Naive thymus-derived CD4-positive, alpha-beta T cell (primary cell): ENCODE measurements at regions not wholly inside any gene's neighbourhood (a gene's known extent, or its start where the extent isn't known, plus 50 kb on each side); places are given as distances from the start of the nearest gene placed in this dataset.

Experiments used
- ATAC-seq: fragments of 150-1000 bp; cut with Tn5 transposase; 2 replicates; pipeline ENCODE4 v1.10.0; 2021; ENCODE audit warnings: mild to moderate bottlenecking, moderate library complexity
- CTCF ChIA-PET: fragments of 350-600 bp; sonication (Branson Sonifier 250); formaldehyde crosslinking; loops from one replicate; lab custom pipeline; 2021; ENCODE audit warnings: antibody characterized with exemption; lab: Charles Lee
- POLR2A ChIA-PET: fragments of 350-600 bp; sonication (Branson Sonifier 250); formaldehyde crosslinking; loops from one replicate; lab custom pipeline; 2021; ENCODE audit warnings: antibody characterized with exemption, inconsistent platforms; lab: Charles Lee
- DNase-seq, 9 donors: peaks; one replicate each; pipeline versions ENCODE4 v3.0.0 to v3.0.0-alpha.2; 2020 to 2022; ENCODE audit warnings: mixed read lengths in 1 of 9
- H3K27ac ChIP-seq: one replicate; pipeline ENCODE4 v1.7.0; 2013; ENCODE audit warnings: mild to moderate bottlenecking, low read depth, low read length, moderate library complexity
- H3K27me3 ChIP-seq, 2 donors: one replicate each; pipeline ENCODE4 v1.7.0; 2013; ENCODE audit warnings: low read length in 2 of 2, mild to moderate bottlenecking in 2 of 2, moderate library complexity in 2 of 2; ENCODE audit not compliant: control insufficient read depth in 2 of 2, insufficient read depth in 2 of 2
- H3K36me3 ChIP-seq, 3 experiments: 1 replicate in 2 of 3; 2 replicates in 1 of 3; pipeline ENCODE4 v1.7.0; 2013; ENCODE audit warnings: low read length in 3 of 3, mild to moderate bottlenecking in 3 of 3, moderate library complexity in 1 of 3; ENCODE audit not compliant: insufficient read depth in 3 of 3, control insufficient read depth in 2 of 3
- H3K4me1 ChIP-seq, 2 donors: one replicate each; pipeline ENCODE4 v1.7.0; 2013; ENCODE audit warnings: low read length in 2 of 2, mild to moderate bottlenecking in 2 of 2, moderate library complexity in 1 of 2; ENCODE audit not compliant: control insufficient read depth in 2 of 2, insufficient read depth in 2 of 2
- H3K4me3 ChIP-seq: 2 replicates; pipeline ENCODE4 v1.7.0; 2013; ENCODE audit warnings: mild to moderate bottlenecking, low read length
- H3K9me3 ChIP-seq, 3 experiments: 1 replicate in 2 of 3; 2 replicates in 1 of 3; pipeline ENCODE4 v1.7.0; 2013; ENCODE audit warnings: low read length in 3 of 3; ENCODE audit not compliant: control insufficient read depth in 2 of 3
- H3K27ac Mint-ChIP-seq, 9 donors: one replicate each; pipeline ENCODE4 v1.8.0; 2020 to 2022; ENCODE audit warnings: mixed read lengths in 9 of 9, mild to moderate bottlenecking in 8 of 9, moderate library complexity in 5 of 9, inconsistent platforms in 2 of 9
- H3K27me3 Mint-ChIP-seq, 5 donors: one replicate each; pipeline ENCODE4 v1.8.0; 2021 to 2022; ENCODE audit warnings: mixed read lengths in 5 of 5, mild to moderate bottlenecking in 1 of 5
- H3K36me3 Mint-ChIP-seq, 5 donors: one replicate each; pipeline ENCODE4 v1.8.0; 2020 to 2022; ENCODE audit warnings: mixed read lengths in 5 of 5, mild to moderate bottlenecking in 3 of 5, inconsistent platforms in 1 of 5
- H3K4me1 Mint-ChIP-seq, 7 donors: one replicate each; pipeline ENCODE4 v1.8.0; 2020 to 2022; ENCODE audit warnings: mixed read lengths in 7 of 7, mild to moderate bottlenecking in 3 of 7, inconsistent platforms in 1 of 7
- H3K4me3 Mint-ChIP-seq, 10 donors: one replicate each; pipeline ENCODE4 v1.8.0; 2020 to 2022; ENCODE audit warnings: mild to moderate bottlenecking in 10 of 10, mixed read lengths in 10 of 10, moderate library complexity in 6 of 10, inconsistent platforms in 2 of 10
- H3K9me3 Mint-ChIP-seq, 11 donors: one replicate each; pipeline ENCODE4 v1.8.0; 2020 to 2022; ENCODE audit warnings: mixed read lengths in 11 of 11, mild to moderate bottlenecking in 4 of 11, inconsistent platforms in 1 of 11, moderate library complexity in 1 of 11
- intact Hi-C, 2 donors: fragments of 100-400 bp; cut with micrococcal nuclease; formaldehyde crosslinking; loops; one replicate each; pipeline ENCODE4 v1.15.1; 2023

DNA sequence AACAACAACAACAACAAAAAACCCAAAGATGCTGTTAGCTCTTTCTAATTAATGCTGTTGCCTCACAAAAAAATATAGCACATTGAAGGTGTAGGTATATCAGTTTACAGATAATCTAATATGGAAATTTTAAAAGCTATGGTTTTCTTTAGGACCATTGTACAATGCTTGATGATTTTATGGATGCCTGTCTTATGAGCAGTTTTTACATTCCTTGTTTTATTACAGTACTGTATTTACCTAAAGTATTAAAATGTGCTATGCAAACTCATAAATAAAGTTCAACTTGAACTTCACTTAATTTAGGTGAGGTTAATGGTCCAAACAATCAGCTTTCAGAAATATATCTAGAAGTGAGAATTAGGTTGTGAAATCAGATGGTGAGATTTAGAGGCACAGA is 212.2 kb upstream of the GOLIM4 start:
- H3K9me3 Mint-ChIP-seq: peaks cover 0 to 14% (median 6%) of the 10 kb centered on the region in 11 donors
- H3K36me3 Mint-ChIP-seq: no peaks in the 10 kb centered on the region
- H3K27ac Mint-ChIP-seq: no peak overlapping the region
- CTCF ChIA-PET: no interaction called here
- H3K27me3 Mint-ChIP-seq: no peaks in the 10 kb centered on the region
- H3K4me1 Mint-ChIP-seq: no peaks in the 10 kb centered on the region
- POLR2A ChIA-PET: no interaction called here
- H3K4me3 Mint-ChIP-seq: no peak overlapping the region
- DNase-seq: no peak
- H3K4me3 ChIP-seq: no peak overlapping the region
- no peak overlapping the region for H3K27ac ChIP-seq
- H3K9me3 ChIP-seq: no peaks in the 10 kb centered on the region
- ATAC-seq: no peak
- H3K27me3 ChIP-seq: no peaks in the 10 kb centered on the region
- no peaks in the 10 kb centered on the region for H3K4me1 ChIP-seq
- H3K36me3 ChIP-seq: no peaks in the 10 kb centered on the region
- intact Hi-C loops: no loop called here

DNA sequence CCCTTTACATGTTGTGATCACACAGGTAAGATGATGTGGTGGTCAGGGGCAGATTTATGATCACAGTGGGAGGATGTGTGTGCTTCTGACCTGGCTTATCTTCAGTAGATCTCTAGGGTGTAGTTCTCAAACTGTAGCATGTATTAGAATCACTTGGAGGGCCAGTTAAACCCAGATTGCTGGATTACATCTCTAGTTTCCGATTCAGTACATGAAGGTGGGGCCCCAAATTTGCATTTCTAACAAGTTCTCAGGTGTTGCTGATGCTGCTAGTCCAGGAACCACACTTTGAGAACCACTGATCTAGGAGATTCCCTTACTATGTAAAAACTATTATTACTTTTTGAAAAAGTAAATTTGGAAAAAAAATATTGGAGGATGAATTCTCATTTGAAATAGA is 199.3 kb upstream of the GOLIM4 start:
- ChIA-PET CTCF (no interaction called here), POLR2A (no interaction called here)
- no peak for ATAC-seq

DNA sequence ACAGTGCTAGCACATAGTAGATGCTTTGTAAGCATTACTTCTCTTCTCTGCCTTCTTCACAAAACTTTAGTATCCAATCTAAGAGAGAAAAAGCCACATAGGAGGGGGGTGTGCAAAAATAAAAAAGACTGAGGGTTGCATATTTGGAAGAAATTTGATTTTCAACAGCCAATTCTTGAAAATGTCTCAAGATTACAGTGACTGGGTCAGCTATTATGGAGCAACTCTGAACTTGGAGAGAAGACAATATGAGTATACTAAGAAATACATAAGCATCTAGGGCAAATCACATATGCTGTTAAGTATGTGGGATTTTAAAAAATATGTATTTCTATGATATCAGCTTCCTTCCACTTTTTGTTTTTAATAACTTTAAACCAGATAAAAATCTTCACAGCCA is 196.6 kb upstream of the GOLIM4 start:
- H3K4me1 ChIP-seq: no peaks in the 10 kb centered on the region
- Mint-ChIP-seq H3K27ac (no peak overlapping the region), H3K9me3 (peaks cover 0 to 8% (median 0%) of the 10 kb centered on the region in 11 donors), H3K27me3 (no peaks in the 10 kb centered on the region), H3K4me3 (no peak overlapping the region), H3K36me3 (no peaks in the 10 kb centered on the region), H3K4me1 (no peaks in the 10 kb centered on the region)
- ChIA-PET CTCF (no interaction called here), POLR2A (no interaction called here)
- H3K27me3 ChIP-seq: no peaks in the 10 kb centered on the region
- no peak overlapping the region for H3K27ac ChIP-seq
- ATAC-seq (no peak), DNase-seq (no peak)
- H3K4me3 ChIP-seq: no peak overlapping the region
- intact Hi-C loops: no loop called here
- no peaks in the 10 kb centered on the region for H3K36me3 ChIP-seq
- H3K9me3 ChIP-seq: no peaks in the 10 kb centered on the region

More for the DNA sequence above, 199.3 kb upstream of the GOLIM4 start:
- Histone ChIP-seq H3K27me3 (no peaks in the 10 kb centered on the region), H3K9me3 (no peaks in the 10 kb centered on the region), H3K27ac (no peak overlapping the region), H3K36me3 (no peaks in the 10 kb centered on the region), H3K4me1 (no peaks in the 10 kb centered on the region), H3K4me3 (no peak overlapping the region)
- intact Hi-C loops: no loop called here
- Mint-ChIP-seq H3K27ac (no peak overlapping the region), H3K27me3 (no peaks in the 10 kb centered on the region), H3K4me1 (no peaks in the 10 kb centered on the region), H3K36me3 (peaks cover 0 to 5% (median 0%) of the 10 kb centered on the region in 5 donors), H3K9me3 (peaks cover 0 to 12% (median 0%) of the 10 kb centered on the region in 11 donors), H3K4me3 (no peak overlapping the region)
- no peak for DNase-seq

DNA sequence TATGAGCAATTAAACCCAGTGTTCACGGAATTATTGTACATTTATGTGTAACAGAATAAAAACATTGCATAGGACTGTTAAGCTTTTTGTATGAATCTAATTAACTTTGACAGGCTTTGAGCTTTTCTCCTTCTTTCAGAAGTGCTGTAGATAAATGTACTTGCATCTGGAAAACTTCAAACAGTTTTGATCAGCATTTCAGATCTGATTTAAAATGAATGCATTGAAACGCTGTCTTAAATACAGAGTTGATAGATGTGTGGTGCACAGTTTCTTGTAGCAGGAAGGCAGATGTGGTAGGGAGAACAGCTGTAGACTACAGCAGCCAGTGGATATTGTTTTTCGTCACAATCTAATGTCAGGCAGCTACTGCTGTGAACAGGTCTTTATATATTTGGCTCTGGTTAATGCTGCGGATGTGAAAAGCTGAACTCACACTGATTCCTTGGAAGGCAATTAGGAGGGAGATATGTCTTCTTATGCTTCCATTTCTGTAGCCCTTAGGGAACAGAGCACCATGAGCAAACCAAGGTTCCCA is 193.8 kb upstream of the GOLIM4 start:
- no peaks in the 10 kb centered on the region for H3K9me3 ChIP-seq
- DNase-seq: no peak
- Mint-ChIP-seq H3K4me1 (no peaks in the 10 kb centered on the region), H3K36me3 (no peaks in the 10 kb centered on the region), H3K27me3 (no peaks in the 10 kb centered on the region), H3K9me3 (peaks cover 0 to 7% (median 0%) of the 10 kb centered on the region in 11 donors), H3K27ac (no peak overlapping the region), H3K4me3 (no peak overlapping the region)
- ChIA-PET CTCF (no interaction called here), POLR2A (no interaction called here)
- no peak for ATAC-seq
- no peaks in the 10 kb centered on the region for H3K36me3 ChIP-seq
- H3K27me3 ChIP-seq: no peaks in the 10 kb centered on the region
- H3K27ac ChIP-seq: no peak overlapping the region
- H3K4me3 ChIP-seq: no peak overlapping the region
- no peaks in the 10 kb centered on the region for H3K4me1 ChIP-seq
- intact Hi-C loops: no loop called here

DNA sequence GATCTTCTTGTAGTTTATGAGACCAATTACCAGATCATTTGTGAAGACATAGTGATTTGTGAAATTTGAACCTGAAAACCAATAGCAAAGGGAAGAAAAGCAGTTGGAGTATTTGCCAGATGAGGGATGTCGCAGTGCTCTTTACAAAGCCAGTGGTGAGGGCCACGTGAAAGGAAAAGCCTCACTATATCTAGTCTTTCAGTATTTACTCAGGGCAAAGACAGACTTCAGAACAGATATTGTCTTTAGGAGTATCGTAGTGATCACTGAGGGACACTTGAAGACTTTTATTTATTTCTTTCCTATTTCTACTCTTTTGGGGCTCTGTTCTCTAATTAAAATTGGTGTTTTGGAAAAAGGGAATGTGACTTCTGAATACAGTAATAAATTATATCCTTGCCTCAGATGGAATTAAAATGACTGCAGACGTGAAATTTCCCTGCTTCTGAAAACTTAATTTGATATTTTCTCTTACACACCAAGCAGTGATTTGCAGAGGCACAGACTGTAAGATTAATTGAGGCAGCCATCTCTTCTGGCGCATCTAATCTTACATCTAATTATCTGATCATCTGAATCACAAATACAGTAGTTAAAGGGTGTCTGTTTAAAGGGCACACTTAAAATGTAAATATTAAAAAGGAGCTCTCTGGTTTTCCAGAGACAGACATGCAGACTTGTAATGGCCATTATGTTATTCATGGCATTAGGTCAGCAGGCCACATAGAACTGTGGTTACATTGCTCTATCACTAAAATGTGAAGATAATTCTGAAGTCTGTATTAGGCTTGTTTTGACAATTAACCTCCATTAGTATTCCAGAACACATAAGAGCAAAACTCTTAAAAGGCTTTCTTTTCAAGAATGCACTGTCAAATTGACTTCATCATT is 193.0 kb upstream of the GOLIM4 start:
- peaks cover 0 to 7% (median 0%) of the 10 kb centered on the region in 11 donors for H3K9me3 Mint-ChIP-seq
- H3K36me3 Mint-ChIP-seq: no peaks in the 10 kb centered on the region
- no peak overlapping the region for H3K4me3 Mint-ChIP-seq
- DNase-seq (no peak), ATAC-seq (no peak)
- H3K4me3 ChIP-seq: no peak overlapping the region
- CTCF ChIA-PET: interaction anchor here (0.6 kb wide), 1 partner anchor 40 kb away, joined by 3 read pairs; no protein-coding TSS in a partner anchor
- H3K4me1 Mint-ChIP-seq: no peaks in the 10 kb centered on the region
- H3K27ac Mint-ChIP-seq: no peak overlapping the region
- intact Hi-C loops: no loop called here
- H3K9me3 ChIP-seq: no peaks in the 10 kb centered on the region
- H3K27me3 Mint-ChIP-seq: no peaks in the 10 kb centered on the region
- POLR2A ChIA-PET: no interaction called here
- H3K27ac ChIP-seq: no peak overlapping the region
- no peaks in the 10 kb centered on the region for H3K27me3 ChIP-seq
- H3K4me1 ChIP-seq: no peaks in the 10 kb centered on the region
- no peaks in the 10 kb centered on the region for H3K36me3 ChIP-seq

DNA sequence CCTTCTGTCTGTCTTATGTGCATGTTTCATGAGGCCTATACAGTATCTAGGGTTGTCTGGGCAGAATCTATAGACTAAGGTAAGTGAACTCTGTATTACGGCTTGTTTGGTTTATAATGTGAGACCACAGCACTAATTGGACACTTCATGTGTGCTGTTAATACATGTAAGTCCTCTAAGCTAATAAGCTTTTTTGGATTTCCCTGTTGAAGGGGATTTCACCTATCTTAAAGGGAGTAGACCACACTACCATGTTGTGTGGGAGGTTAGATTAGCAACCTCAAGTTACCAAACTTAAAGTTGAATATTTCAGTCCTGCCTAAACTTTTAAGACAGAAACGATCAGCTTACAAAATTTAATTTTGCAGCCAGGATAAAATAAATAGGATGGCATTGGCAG is 189.8 kb upstream of the GOLIM4 start:
- no peaks in the 10 kb centered on the region for H3K4me1 ChIP-seq
- no peak for DNase-seq
- no peaks in the 10 kb centered on the region for H3K27me3 ChIP-seq
- ChIA-PET CTCF (no interaction called here), POLR2A (no interaction called here)
- Mint-ChIP-seq H3K4me3 (no peak overlapping the region), H3K9me3 (peaks cover 0 to 1% (median 0%) of the 10 kb centered on the region in 11 donors), H3K4me1 (no peaks in the 10 kb centered on the region), H3K27me3 (no peaks in the 10 kb centered on the region), H3K36me3 (no peaks in the 10 kb centered on the region), H3K27ac (no peak overlapping the region)
- intact Hi-C loops: no loop called here
- H3K36me3 ChIP-seq: no peaks in the 10 kb centered on the region
- no peak overlapping the region for H3K27ac ChIP-seq
- no peak overlapping the region for H3K4me3 ChIP-seq
- ATAC-seq: no peak
- no peaks in the 10 kb centered on the region for H3K9me3 ChIP-seq

DNA sequence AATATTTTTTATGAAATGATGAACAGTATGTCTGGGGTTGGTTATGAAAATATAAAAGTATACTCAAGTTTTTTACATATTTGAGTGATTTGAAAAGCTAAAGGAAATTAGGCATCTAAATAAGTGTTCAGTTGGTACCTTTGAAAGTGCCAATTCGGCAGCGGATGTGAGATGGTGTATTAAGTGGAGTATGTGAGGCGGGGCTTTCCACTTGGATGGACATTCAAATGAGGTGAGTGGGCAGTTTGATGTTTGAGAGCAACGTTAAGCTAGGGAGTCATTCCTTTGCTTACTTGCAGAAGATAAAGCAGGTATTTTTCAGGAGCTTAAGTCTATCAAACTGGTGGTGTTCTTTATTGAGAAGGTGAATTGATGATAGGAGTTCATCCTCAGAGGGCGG is 189.0 kb upstream of the GOLIM4 start:
- Mint-ChIP-seq H3K4me3 (no peak overlapping the region), H3K4me1 (no peaks in the 10 kb centered on the region), H3K9me3 (peaks cover 0 to 1% (median 0%) of the 10 kb centered on the region in 11 donors), H3K36me3 (no peaks in the 10 kb centered on the region), H3K27me3 (no peaks in the 10 kb centered on the region), H3K27ac (no peak overlapping the region)
- no peak for ATAC-seq
- ChIA-PET POLR2A (no interaction called here), CTCF (no interaction called here)
- H3K27ac ChIP-seq: no peak overlapping the region
- no peaks in the 10 kb centered on the region for H3K4me1 ChIP-seq
- H3K36me3 ChIP-seq: no peaks in the 10 kb centered on the region
- no peak overlapping the region for H3K4me3 ChIP-seq
- intact Hi-C loops: no loop called here
- no peaks in the 10 kb centered on the region for H3K9me3 ChIP-seq
- DNase-seq: no peak
- H3K27me3 ChIP-seq: no peaks in the 10 kb centered on the region
